Left hindlimb (tissue), 1 donor: ENCODE measurements at regions not wholly inside any gene's neighbourhood (a gene's known extent, or its start where the extent isn't known, plus 50 kb on each side); places are given as distances from the start of the nearest gene placed in this dataset.
"Not testable (repeated sequence)": the region's sequence is repeated elsewhere in the genome, so short reads cannot be mapped to it uniquely, and the experiment has no call there.

ENCODE experiments used
- DNase-seq: peaks from one replicate; pipeline ENCODE4 v3.0.0-alpha.2; 2018

DNA sequence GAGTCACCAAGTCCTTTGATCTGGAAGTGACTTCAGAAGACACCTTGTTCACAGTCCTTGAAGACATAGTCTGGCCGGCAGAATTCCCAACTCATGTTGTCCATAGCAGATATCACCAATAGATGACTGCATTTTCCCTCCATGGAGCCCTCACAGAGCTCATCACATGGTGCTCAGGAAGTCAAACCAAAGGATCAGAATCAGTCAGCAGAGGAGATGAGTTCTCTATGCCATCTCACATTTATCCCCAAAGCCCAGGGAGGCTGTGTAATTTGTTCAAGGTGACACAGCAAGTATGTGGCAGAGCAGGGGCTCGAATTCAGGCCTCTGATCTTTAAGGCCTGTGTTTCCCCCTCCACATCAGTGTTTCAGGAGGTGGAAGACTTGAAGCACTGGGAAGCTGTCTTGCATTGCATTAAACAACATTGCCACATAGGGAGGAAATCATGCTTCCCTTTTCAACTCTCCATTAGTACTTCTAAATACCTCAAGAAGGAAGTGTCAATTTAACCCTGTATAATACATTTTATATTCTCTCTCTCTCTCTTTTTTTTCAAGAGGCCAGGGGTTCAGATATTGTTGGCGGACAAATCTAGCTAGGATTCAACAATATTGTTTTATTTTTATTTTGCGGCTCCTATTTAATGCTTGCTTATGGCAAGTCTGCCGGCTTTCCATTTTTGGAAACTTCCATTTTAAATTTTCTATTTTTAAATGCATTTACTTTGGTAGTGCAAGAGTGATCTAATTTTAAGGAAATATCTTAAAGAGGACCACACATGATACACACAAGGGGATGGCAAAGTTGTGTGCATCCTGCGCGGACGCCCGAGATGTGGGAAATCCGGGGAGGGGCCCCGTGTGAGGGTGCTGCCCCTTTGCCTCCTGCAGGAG is 61.9 kb downstream of the NPIPB5 start:
- not testable (repeated sequence) for DNase-seq

DNA sequence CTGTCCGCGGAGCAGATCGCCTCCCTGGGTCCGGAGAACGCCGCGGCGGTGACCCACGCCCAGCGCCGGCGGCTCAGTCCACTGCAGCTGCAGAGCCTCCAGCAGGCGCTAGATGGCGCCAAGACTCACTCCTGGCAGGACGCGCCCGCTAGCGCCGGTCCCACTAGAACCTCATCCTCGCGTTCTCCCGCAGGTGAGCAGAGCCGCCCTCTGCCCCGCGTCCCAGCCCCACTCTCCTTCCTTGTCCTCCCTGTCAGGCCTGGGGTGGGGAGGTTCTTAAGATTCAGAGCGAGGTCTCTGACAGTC is 62.5 kb downstream of the NPIPB5 start:
- DNase-seq: not testable (repeated sequence)

DNA sequence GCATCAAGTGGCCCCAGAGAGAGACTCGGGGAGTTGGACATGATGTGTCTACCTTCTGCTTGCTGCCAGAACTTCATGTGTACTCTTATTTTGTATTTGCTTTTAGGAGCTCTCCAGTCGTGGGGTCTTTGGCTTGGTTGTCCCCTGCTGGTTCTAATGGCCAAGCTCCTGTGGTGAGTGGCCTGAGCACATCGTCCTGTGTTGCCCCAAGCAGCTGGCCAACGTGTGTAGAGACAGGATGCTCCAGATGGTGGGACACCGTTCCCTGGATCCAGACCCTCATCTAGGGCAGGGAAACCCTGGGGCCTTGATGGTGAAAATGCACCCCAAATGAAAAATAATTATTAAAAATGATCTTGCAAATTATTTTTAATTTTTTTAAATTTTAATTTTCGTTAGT is 65.8 kb downstream of the NPIPB5 start:
- not testable (repeated sequence) for DNase-seq

DNA sequence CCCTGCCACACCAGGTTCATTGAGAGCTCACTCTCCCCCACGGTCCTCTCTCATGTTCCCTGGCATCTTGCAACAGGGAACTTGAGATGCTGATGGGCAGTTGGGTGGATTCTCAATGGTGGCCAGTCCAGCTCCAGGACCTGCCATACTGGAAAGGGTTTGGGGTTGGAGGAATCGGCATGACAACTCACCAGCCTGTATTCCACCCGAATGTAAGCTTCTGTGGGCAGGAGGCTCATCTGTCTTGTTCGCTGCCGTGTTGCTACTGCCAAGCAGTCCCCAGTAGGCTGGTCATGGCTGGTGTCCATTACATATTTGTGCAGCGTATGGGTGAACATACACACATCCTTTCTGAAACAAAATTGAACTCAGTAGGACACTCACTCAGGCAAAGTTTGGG is 72.5 kb downstream of the NPIPB5 start:
- DNase-seq: not testable (repeated sequence)

DNA sequence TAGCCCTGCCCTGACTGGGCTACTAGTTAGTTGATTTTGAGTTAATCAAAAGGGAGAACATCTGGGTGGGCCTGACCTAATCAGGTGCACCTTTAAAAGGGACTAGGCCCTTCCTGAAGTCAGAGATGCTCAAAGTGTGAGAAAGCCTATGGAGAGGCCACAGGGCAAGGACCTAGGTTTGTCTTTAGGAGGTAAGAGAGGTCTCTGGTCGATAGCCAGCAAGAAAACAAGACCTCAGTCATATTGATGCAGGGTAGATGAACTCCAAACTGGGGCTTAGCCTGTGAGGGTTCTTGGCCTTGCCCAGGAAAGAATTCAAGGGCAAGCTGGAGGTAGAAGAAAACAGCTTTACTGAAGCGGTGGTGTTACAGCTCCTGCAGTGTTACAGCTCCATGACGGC is 73.8 kb downstream of the NPIPB5 start:
- DNase-seq: not testable (repeated sequence)

DNA sequence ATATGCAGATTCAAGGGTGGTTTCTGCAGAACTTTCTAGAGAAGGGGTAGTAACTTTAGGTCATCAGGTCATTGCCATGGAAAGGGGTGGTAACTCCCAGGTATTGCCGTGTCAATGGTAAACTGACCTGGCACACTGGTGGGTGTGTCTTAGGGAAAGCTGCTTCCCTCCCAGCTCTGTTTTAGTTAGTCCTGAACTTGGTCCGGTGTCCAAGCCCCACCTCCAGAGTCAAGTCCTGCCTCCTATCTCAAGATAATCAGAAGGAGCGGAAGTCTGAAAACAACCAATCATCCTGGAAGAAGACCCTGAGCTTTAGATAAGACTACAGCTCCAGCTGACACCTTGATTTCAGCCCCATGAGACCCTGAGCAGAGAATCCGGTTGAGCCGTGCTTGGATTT is 74.2 kb downstream of the NPIPB5 start:
- DNase-seq: not testable (repeated sequence)

DNA sequence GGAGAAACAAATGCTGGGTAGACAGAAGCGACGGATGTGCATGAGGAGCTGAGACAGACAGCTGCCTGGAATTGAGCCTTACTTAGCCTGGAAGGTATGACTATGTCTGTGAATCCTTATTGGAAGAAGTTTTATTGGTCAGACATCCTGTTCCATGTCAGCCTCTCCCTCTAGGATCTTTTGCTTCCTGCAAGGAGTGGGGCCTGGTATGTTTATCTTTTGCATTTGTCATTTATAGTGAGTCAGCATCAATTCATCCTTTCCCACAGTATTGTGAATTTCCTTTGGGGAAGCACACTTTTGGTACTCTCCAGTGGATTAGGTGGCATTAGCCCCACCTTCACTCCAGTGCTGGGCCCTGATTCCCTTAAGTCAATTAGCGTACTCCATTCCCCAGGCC is 74.7 kb downstream of the NPIPB5 start:
- DNase-seq: not testable (repeated sequence)

DNA sequence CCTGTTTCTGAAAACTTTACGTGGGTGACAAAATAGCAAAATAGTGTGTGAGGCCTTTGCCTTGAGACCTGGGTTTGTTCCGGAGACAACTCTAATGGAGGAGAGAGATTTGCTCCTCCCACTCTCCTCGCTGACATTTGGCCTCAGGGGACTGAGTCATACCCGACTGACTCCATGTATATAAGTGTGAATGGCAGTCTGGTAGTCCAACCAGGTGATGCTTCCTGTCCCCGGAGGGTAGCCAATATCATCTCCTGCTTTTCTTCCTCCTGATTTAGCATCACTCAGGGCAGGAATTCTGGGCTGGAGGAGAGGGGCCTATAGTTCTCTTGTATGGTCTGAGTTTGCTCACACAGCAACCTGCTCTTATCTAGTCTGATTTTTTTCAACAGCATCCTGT is 76.0 kb downstream of the NPIPB5 start:
- not testable (repeated sequence) for DNase-seq

DNA sequence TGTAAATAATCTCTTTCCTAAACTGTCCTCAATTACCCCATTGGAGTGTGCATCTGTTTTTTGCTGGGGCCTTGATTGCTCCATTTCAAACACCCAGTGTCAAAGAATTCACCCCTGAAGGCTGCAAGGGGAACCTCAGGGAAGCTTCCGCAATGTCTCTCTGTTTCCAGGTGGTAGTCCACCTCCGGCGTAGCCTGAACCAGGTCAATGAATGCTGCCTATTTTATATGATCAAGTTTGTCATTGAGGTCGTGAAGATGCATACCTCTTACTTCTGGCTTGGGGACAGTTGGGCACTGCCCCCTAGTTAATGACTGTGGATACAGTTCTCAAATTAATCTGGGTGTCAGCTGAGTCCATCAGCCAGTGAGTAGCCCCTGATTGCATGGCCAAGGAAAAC is 79.1 kb downstream of the NPIPB5 start:
- not testable (repeated sequence) for DNase-seq

DNA sequence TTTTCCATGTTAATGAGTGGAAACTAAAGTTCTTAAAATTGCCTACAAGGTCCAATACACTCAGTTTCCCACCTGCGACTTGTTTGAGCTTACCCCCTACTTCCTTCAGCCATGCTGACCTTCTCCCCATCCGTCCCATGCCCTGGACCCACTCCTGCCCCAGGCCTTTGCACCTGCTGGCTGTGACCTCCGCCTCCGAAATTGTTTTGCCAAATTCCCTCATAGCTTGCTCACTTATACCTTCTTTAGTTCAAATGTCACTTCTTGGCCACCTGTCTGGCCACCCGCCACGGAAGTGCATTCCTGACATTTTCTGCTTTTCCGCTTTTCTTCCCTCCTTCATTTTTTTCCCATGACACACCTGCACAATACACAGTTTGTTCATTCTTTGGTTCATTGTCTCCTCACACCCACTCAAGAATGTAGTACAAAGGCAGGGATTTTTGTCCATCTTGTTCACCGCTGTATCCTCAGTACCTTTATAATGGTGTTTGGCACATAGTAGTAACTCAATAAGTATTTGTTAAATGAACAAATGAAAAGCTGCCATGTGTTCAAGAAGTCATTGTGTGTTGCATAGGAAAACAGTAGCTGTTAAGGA is 85.9 kb downstream of the NPIPB5 start:
- DNase-seq: not testable (repeated sequence)

DNA sequence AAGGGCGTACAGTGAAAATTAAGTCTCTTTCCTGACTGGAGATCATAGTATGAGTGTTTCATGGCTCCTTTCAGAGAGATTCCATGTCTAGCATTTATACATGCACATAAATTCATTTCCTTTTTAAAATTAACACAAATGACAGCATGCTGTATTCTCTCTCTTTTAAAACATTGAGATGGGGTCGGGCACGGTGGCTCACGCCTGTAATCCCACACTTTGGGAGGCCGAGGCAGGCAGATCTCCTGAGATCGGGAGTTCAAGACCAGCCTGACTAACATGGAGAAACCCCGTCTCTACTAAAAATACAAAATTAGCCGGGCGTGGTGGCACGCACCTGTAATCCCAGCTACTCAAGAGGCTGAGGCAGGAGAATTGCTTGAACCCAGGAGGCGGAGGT is 93.1 kb downstream of the NPIPB5 start:
- not testable (repeated sequence) for DNase-seq

DNA sequence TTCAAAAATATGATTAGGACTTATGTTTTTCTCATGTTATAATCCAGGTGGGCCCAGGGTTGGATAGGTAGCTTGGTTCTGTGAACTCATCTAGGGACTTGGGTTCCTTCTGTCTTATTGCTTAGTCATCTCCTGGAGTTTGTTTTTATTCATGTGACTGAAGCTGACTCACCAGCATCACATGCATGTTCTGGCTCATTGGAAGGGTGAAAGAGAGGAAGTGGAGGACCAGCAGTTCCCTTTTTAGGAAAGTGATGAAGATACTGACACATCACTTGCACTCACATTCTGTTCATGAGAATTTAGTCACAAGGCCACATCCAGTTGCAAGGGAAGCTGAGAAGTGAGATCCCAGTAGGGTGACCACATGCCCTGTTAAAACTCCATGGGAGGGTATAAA is 95.9 kb downstream of the NPIPB5 start:
- not testable (repeated sequence) for DNase-seq

DNA sequence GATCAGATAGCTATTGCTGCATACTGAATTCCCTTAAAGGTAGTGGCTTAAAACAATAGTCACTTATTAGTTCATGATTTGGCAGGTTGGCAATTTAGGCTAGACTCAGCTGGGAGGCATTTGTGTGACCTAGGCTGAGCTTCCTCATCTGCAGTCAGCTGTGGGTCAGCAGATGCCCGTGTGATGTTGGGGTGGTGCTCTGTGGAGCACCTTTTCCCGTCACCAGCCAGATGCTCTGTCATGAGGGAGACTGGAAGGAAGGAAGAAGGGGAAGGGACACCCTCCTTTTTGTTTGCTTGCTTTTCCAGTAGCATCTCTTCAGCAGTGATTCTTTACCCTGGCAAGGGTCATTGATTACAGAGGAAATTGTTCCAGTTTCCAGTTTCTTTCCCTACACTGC is 99.1 kb downstream of the NPIPB5 start:
- not testable (repeated sequence) for DNase-seq

DNA sequence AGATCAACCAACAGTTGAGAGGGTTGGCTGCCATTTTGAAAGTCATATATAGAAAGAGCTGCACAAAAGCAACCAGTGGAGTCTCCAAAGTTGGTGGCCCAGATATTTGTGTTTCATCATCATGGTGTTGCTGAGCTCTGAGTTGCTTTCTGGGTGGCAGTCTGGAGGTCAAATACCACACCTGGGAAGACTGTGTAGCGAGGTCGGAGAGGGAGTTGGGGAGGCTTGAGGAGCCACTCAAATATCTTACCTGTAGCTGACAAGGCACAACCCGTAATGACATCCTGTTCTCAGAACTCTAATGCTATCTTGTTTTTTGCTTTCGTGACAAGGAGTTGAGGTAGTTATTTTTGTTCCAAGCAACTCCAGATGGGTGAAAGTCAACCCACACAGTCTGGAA is 100.4 kb downstream of the NPIPB5 start:
- not testable (repeated sequence) for DNase-seq

DNA sequence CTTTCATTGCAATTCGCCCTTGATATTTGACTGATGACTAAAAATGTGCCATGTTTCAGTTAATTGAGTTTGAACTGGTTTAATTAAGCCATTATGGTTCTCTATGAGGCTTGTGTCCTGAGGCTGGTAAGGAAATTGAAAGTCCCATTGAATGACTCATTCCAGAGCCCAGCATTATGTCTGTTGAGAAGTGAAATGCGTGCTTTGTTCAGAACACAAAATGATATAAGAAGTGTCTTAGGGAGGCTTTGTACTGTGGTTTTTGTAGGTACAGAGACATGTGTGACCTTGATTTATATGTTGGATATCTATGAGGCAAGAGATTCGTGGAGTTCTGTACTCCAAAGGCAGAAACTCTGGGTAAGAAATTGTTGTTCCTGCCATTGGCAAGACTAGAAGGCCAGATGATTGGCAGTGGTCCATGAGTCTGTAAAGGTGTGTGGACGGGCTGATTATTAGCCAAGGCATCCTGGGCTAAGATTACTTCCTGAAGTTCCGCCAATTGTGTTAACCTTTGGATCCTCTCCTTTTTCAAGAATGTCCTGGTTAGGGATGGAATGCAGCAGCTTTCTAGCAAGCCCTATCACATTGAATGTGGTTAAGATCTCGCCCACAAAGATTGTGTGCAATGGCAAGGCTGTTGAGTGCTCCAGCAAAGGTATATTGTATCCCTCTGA is 103.7 kb downstream of the NPIPB5 start:
- no peak for DNase-seq

DNA sequence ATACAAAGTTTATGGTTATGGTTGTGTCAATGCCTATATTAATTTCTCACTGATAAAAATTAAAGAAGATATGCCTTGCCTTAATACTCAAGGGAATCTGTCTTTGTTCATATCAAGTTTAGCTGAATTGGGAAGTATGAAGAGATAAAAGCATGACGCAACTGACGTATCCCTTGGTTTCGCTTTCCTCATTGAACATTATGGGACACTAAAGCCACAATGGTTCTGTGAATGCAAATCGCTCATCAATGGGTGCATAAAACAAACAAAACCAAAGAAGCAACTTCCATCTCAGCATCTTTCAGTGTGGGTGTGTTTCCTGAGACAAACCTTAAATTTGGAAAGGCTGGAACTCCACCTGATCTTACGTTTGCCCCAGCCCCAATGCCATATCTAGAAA is 108.2 kb downstream of the NPIPB5 start:
- DNase-seq: no peak

DNA sequence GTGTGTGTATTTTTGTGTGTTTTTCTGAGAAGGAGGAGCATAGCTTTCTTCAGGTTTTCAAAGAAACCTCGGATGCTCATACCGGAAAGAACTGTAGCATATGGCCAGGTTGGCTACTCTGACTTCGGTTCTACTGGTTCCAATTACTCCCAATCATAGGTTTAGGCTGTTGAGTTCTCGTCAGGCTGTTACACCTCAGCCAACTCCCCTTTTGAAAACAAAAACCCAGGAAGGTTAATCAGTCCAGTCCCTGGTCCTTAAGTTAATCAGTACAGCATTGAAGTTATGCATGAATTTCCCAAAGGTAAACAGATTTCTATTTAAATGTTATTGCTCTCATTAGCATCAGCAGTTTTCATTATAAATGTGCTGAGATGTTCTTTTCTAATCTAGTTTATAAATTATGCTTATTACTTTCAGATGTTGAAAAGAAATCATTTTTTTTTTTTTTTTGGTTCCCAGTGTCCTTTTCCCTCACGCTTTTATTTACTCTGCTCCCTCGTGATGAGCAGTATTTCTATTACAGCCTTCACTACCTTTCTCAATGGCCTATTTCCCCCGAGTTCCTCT is 111.0 kb downstream of the NPIPB5 start:
- no peak for DNase-seq

DNA sequence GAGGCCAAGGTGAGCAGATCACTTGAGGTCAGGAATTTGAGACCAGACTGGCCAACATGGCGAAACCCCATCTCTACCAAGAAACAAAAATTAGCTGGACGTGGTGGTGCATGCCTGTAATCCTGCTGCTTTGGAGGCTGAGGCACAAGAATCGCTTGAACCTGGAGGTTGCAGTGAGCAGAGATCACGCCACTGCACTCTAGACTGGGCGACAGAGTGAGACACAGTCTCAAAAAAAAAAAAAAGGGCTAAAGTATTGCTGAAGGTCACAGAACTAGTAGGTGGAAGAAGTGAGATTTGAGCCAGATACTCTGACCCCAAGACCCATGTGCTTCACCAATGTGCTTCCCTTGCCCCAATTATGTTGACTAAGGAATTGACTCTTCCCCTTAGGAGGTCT is 112.0 kb downstream of the NPIPB5 start:
- no peak for DNase-seq

DNA sequence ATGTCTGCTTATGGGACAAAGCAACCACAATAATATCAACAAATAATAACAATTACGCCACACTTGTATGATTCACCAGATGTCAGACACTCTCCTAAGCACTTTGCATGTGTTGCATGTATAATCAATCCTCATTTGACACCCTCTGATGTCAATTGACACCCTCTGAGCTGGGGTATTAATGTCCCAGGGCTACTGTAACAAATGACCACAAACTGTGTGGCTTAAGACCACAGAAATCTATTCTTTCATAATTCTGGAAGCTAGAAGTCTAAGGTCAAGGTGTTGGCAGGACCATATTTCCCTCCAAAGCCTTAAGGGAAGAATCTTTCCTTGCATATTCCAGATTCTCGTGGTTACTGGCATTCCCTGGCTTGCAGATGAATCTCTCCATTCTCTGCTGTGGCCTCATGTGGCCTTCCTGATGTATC is 112.7 kb downstream of the NPIPB5 start:
- DNase-seq: no peak

DNA sequence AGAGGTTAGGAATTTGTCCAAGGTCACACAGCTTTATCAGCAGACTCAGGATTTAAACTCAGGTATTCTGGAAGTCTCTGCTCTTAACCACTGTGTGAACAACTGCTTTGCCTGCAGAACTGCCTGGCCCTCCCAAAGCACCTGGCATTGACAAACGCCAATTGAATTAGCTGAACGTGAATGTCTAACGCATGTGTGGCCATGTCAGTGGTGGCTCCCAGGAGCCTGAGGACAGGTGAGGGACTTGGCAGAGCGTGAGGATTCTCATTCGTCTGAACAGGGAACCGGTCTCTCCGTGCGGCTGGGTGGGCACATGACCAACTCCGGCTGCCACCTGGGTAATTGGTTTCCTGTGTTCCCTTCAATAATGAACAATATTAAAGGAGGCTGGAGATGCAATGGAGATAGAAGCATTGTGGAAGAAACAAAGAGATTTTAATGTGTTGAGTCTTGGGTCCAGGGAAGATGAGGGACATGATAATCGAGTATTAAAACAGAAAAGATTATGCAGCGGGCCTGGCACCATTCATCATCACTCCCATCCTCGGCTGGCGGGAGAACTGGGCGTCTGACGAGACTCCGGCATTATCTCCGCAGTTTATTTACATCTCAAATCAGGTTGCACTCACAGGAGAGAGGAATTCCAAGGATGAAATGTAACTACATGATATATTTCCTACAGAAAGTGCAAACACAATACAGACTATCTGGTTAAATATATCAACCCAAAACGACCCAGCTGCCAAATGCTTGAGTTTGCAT is 113.5 kb downstream of the NPIPB5 start:
- no peak for DNase-seq

DNA sequence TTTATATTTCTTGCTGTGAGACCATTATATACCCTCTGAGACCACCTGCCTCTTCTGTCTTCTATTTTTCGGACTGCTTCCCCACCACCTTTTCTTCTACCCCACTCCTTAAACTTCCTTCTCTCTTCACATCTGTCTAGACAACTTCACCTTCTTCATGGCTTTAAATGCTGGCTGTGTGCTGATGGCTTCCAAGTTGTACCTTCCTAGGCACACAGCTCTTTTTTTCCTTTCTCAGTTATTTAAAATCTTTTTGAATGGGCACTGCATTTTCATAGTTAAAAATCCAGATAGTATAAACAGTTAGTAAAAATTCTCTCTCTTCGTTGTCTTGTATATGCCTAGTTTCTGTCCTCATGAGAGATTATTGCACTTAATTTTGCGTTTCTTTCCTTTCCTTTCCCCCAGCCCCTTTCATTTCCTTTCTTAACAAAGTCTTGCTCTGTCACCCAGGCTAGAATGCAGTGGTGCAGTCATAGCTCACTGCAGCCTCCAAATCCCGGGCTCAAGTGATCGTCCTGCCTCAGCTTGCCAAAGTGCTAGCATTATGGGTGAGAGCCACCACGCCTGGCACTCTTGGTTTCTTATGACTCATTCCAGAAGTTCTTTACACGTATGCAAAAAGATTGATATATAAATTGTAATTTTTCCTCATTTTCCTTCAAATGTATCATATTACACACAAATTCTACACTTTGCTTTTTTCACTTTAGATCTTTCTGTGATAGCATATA is 114.3 kb downstream of the NPIPB5 start:
- DNase-seq: no peak

DNA sequence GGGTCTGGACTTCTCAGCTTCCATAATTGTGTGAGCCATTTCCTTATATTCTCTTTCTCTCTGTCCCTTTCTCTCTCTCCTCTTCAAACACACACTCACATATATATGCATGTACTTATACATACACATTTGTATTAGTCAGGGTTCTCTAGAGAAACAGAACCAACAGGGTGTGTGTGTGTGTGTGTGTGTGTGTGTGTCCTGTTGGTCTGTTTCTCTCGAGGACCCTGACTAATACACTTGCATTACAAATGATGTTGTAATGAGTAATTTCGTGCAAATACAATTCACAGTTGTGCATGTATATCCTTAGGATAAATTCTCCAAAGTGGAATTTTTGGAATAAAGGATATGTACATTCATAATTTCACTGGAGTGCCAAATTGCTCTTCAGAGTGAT is 115.3 kb downstream of the NPIPB5 start:
- DNase-seq: no peak
